GM21390 (cell line): ENCODE measurements at regions not wholly inside any gene's neighbourhood (a gene's known extent, or its start where the extent isn't known, plus 50 kb on each side); places are given as distances from the start of the nearest gene placed in this dataset.

Experiments
- ATAC-seq: cut with Tn5 transposase; IDR thresholded peaks from one replicate; pipeline ENCODE4 v1.9.1; 2021; ENCODE audit not compliant: unreplicated experiment

- ATAC-seq, result no peak
Measured at GRCh38 chr4:19803406-19803805, 448.3 kb upstream of the SLIT2 start.

GRCh38 chr4:19793831-19794230, 457.9 kb upstream of the SLIT2 start:
- ATAC-seq, result no peak

- no peak for ATAC-seq
Measured at GRCh38 chr4:19791422-19792123, 460.1 kb upstream of the SLIT2 start.

- no peak for ATAC-seq
Measured at GRCh38 chr4:19786616-19787015, 465.1 kb upstream of the SLIT2 start.

- ATAC-seq, result no peak
Measured at GRCh38 chr4:19783667-19784223, 468.0 kb upstream of the SLIT2 start.

GRCh38 chr4:19780871-19781270, 470.8 kb upstream of the SLIT2 start:
- ATAC-seq, result no peak

GRCh38 chr4:19776929-19777328, 474.8 kb upstream of the SLIT2 start:
- ATAC-seq, result no peak

GRCh38 chr4:19776021-19776459, 475.7 kb upstream of the SLIT2 start:
- ATAC-seq, result no peak

- no peak for ATAC-seq
Measured at GRCh38 chr4:19774690-19775256, 476.9 kb upstream of the SLIT2 start.

- no peak for ATAC-seq
Measured at GRCh38 chr4:19772581-19772980, 479.1 kb upstream of the SLIT2 start.

GRCh38 chr4:19756661-19757060, 495.0 kb upstream of the SLIT2 start:
- no peak for ATAC-seq

GRCh38 chr4:19752599-19752998, 499.1 kb upstream of the SLIT2 start:
- ATAC-seq, result no peak

- no peak for ATAC-seq
Measured at GRCh38 chr4:19748519-19749479, 502.9 kb upstream of the SLIT2 start.

GRCh38 chr4:19746377-19746776, 505.3 kb upstream of the SLIT2 start:
- ATAC-seq, result no peak

- no peak for ATAC-seq
Measured at GRCh38 chr4:19743115-19743638, 508.5 kb upstream of the SLIT2 start.

- ATAC-seq, result no peak
Measured at GRCh38 chr4:19739101-19739651, 512.5 kb upstream of the SLIT2 start.

- no peak for ATAC-seq
Measured at GRCh38 chr4:19736968-19737756, 514.5 kb upstream of the SLIT2 start.

GRCh38 chr4:19735012-19735411, 516.7 kb upstream of the SLIT2 start:
- no peak for ATAC-seq

- ATAC-seq, result no peak
Measured at GRCh38 chr4:19729886-19730651, 521.6 kb upstream of the SLIT2 start.
